Suprapubic skin (tissue), 4 donors: ENCODE measurements at regions not wholly inside any gene's neighbourhood (a gene's known extent, or its start where the extent isn't known, plus 50 kb on each side); places are given as distances from the start of the nearest gene placed in this dataset.

Experiments
- DNase-seq, 2 donors: peaks; one replicate each; pipeline ENCODE4 v3.0.0-alpha.2; 2019; ENCODE audit warnings: low spot score in 2 of 2
- H3K27ac ChIP-seq: fragments of 200-600 bp; sonication (generic); one replicate; pipeline ENCODE4 v1.5.1; 2019
- H3K27me3 ChIP-seq: fragments of 200-600 bp; sonication (generic); one replicate; pipeline ENCODE4 v1.5.1; 2019
- H3K36me3 ChIP-seq: fragments of 200-600 bp; sonication (generic); one replicate; pipeline ENCODE4 v1.5.1; 2019
- H3K4me1 ChIP-seq: fragments of 200-600 bp; sonication (generic); one replicate; pipeline ENCODE4 v1.5.1; 2019
- H3K4me3 ChIP-seq: fragments of 200-600 bp; sonication (generic); one replicate; pipeline ENCODE4 v1.5.1; 2019; ENCODE audit warnings: mild to moderate bottlenecking
- H3K9me3 ChIP-seq: fragments of 200-600 bp; sonication (generic); one replicate; pipeline ENCODE4 v1.5.1; 2019
- CTCF ChIP-seq, 2 donors: fragments of 200-600 bp in 1 of 2; fragments of 450-650 bp in 1 of 2; sonication (generic) in 1 of 2; IDR thresholded peaks; one replicate each; pipeline ENCODE4 v1.5.1; 2016 to 2019; ENCODE audit warnings: antibody characterized with exemption in 2 of 2, mild to moderate bottlenecking in 1 of 2, moderate library complexity in 1 of 2
- EP300 ChIP-seq: sonication (generic); formaldehyde crosslinking; IDR thresholded peaks from one replicate; pipeline ENCODE4 v1.6.1; 2017; ENCODE audit warnings: antibody characterized with exemption
- POLR2A ChIP-seq, 2 donors: fragments of 450-650 bp; IDR thresholded peaks; one replicate each; pipeline ENCODE4 v1.6.1; 2017; ENCODE audit warnings: antibody characterized with exemption in 2 of 2, mild to moderate bottlenecking in 2 of 2, moderate library complexity in 2 of 2
- POLR2AphosphoS5 ChIP-seq, 3 donors: sonication (generic); formaldehyde crosslinking; IDR thresholded peaks; one replicate each; pipeline ENCODE4 v1.6.1; 2017; ENCODE audit warnings: antibody characterized with exemption in 3 of 3
- WGBS: methylation state at CpG from one replicate; pipeline ENCODE4 v1.1.5; 2018; 5-methylcytosine and 5-hydroxymethylcytosine counted together

- DNase-seq: no peak
- no peaks in the 10 kb centered on the region for H3K27me3 ChIP-seq
- no peaks in the 10 kb centered on the region for H3K36me3 ChIP-seq
- H3K4me3 ChIP-seq: no peak overlapping the region
- no peak for TF ChIP-seq POLR2A (IDR thresholded peaks at IDR 0.05)
- no peak for TF ChIP-seq CTCF (IDR thresholded peaks at IDR 0.05)
- TF ChIP-seq EP300: no peak
- TF ChIP-seq POLR2AphosphoS5 (IDR thresholded peaks at IDR 0.05): no peak
- H3K4me1 ChIP-seq: no peaks in the 10 kb centered on the region
- H3K27ac ChIP-seq: no peak overlapping the region
- no peaks in the 10 kb centered on the region for H3K9me3 ChIP-seq
Observed at GRCh38 chr3:117003501-117003900, 293.9 kb downstream of the TUSC7 start.

- WGBS: 50% methylated on average over 2 of the region's 2 CpGs
- Histone ChIP-seq H3K36me3 (no peaks in the 10 kb centered on the region), H3K9me3 (no peaks in the 10 kb centered on the region), H3K27me3 (no peaks in the 10 kb centered on the region), H3K4me1 (no peaks in the 10 kb centered on the region), H3K4me3 (no peak overlapping the region), H3K27ac (no peak overlapping the region)
- TF ChIP-seq EP300 (no peak), CTCF (IDR thresholded peaks at IDR 0.05) (no peak), POLR2AphosphoS5 (IDR thresholded peaks at IDR 0.05) (no peak), POLR2A (IDR thresholded peaks at IDR 0.05) (no peak)
- no peak for DNase-seq
Observed at GRCh38 chr3:117005274-117005673, 295.7 kb downstream of the TUSC7 start.

- DNase-seq: no peak
- Histone ChIP-seq H3K27me3 (no peaks in the 10 kb centered on the region), H3K9me3 (no peaks in the 10 kb centered on the region), H3K4me1 (no peaks in the 10 kb centered on the region), H3K27ac (no peak overlapping the region), H3K4me3 (no peak overlapping the region), H3K36me3 (no peaks in the 10 kb centered on the region)
- 71% methylated on average over 2 of the region's 2 CpGs for whole genome bisulfite sequencing
- TF ChIP-seq CTCF (IDR thresholded peaks at IDR 0.05): no peak
- no peak for TF ChIP-seq POLR2AphosphoS5 (IDR thresholded peaks at IDR 0.05)
- no peak for TF ChIP-seq EP300
- TF ChIP-seq POLR2A (IDR thresholded peaks at IDR 0.05): no peak
Observed at GRCh38 chr3:117005911-117006522, 296.4 kb downstream of the TUSC7 start.

- H3K9me3 ChIP-seq: no peaks in the 10 kb centered on the region
Observed at GRCh38 chr3:117010318-117010717, 300.7 kb downstream of the TUSC7 start.

GRCh38 chr3:117011687-117012250 lies 302.2 kb downstream of the TUSC7 start:
- Histone ChIP-seq H3K4me3 (no peak overlapping the region), H3K4me1 (no peaks in the 10 kb centered on the region), H3K27ac (no peak overlapping the region), H3K27me3 (no peaks in the 10 kb centered on the region), H3K9me3 (no peaks in the 10 kb centered on the region), H3K36me3 (no peaks in the 10 kb centered on the region)
- no peak for DNase-seq
- 55% methylated on average over 7 of the region's 7 CpGs for WGBS
- no peak for TF ChIP-seq POLR2A (IDR thresholded peaks at IDR 0.05)
- TF ChIP-seq CTCF (IDR thresholded peaks at IDR 0.05): no peak
- TF ChIP-seq EP300: no peak
- no peak for TF ChIP-seq POLR2AphosphoS5 (IDR thresholded peaks at IDR 0.05)

More at GRCh38 chr3:117010318-117010717, 300.7 kb downstream of the TUSC7 start:
- no peak for TF ChIP-seq EP300
- no peak for TF ChIP-seq POLR2A (IDR thresholded peaks at IDR 0.05)
- no peak for TF ChIP-seq CTCF (IDR thresholded peaks at IDR 0.05)
- TF ChIP-seq POLR2AphosphoS5 (IDR thresholded peaks at IDR 0.05): no peak
- no peaks in the 10 kb centered on the region for H3K36me3 ChIP-seq
- DNase-seq: no peak
- H3K4me3 ChIP-seq: no peak overlapping the region
- H3K27me3 ChIP-seq: no peaks in the 10 kb centered on the region
- no peak overlapping the region for H3K27ac ChIP-seq
- H3K4me1 ChIP-seq: no peaks in the 10 kb centered on the region
- WGBS: 72% methylated on average over 1 of the region's 1 CpG
